Peyer's patch (tissue), 4 donors: ENCODE measurements at regions not wholly inside any gene's neighbourhood (a gene's known extent, or its start where the extent isn't known, plus 50 kb on each side); places are given as distances from the start of the nearest gene placed in this dataset.

Source experiments
- CTCF ChIP-seq, 6 experiments: fragments of 450-650 bp in 4 of 6; fragments of 200-600 bp in 2 of 6; sonication (generic) in 1 of 6; IDR thresholded peaks; one replicate each; pipeline ENCODE4 v1.5.1; 2017 to 2019; ENCODE audit warnings: antibody characterized with exemption in 6 of 6, mild to moderate bottlenecking in 3 of 6, moderate library complexity in 1 of 6
- POLR2A ChIP-seq, 2 donors: fragments of 450-650 bp; IDR thresholded peaks; one replicate each; pipeline ENCODE4 v1.5.1; 2017; ENCODE audit warnings: antibody characterized with exemption in 2 of 2, mild to moderate bottlenecking in 2 of 2, moderate library complexity in 2 of 2

- TF ChIP-seq CTCF (IDR thresholded peaks at IDR 0.05) (no peak), POLR2A (IDR thresholded peaks at IDR 0.05) (no peak)
These were observed 272.6 kb downstream of the COX7C start for GRCh38 chr5:86890375-86890774.
